Ishikawa (cell line): ENCODE measurements at regions not wholly inside any gene's neighbourhood (a gene's known extent, or its start where the extent isn't known, plus 50 kb on each side); places are given as distances from the start of the nearest gene placed in this dataset.

Source experiments
- CREB1 ChIP-seq: IDR thresholded peaks from 2 replicates; pipeline ENCODE4 v1.6.1; 2012; ENCODE audit warnings: low read depth
- EP300 ChIP-seq: IDR thresholded peaks from 2 replicates; pipeline ENCODE4 v1.6.1; 2012; ENCODE audit warnings: borderline replicate concordance
- MAX ChIP-seq: IDR thresholded peaks from 2 replicates; pipeline ENCODE4 v1.6.1; 2012
- NFIC ChIP-seq: IDR thresholded peaks from 2 replicates; pipeline ENCODE4 v1.6.1; 2012

- TF ChIP-seq MAX (no peak), EP300 (no peak), NFIC (no peak), CREB1 (no peak)
Measured at GRCh38 chr17:12485361-12485906, 180.3 kb upstream of the MYOCD start.
